Smooth muscle cell of the brain vasculature (primary cell): ENCODE measurements at regions not wholly inside any gene's neighbourhood (a gene's known extent, or its start where the extent isn't known, plus 50 kb on each side); places are given as distances from the start of the nearest gene placed in this dataset.

ENCODE experiments used
- DNase-seq: peaks from one replicate; pipeline ENCODE4 v3.0.0-alpha.2; 2012; ENCODE audit warnings: low read depth, low spot score

GRCh38 chr2:48138898-48139297, 175.6 kb upstream of the FOXN2 start:
- DNase-seq, result no peak

- no peak for DNase-seq
Measured at GRCh38 chr2:48140586-48140985, 173.9 kb upstream of the FOXN2 start.

- no peak for DNase-seq
Measured at GRCh38 chr2:48144777-48145176, 169.7 kb upstream of the FOXN2 start.

GRCh38 chr2:48145845-48146452, 168.5 kb upstream of the FOXN2 start:
- no peak for DNase-seq

GRCh38 chr2:48146552-48146951, 167.9 kb upstream of the FOXN2 start:
- no peak for DNase-seq

GRCh38 chr2:48147719-48148118, 166.8 kb upstream of the FOXN2 start:
- DNase-seq, result no peak

GRCh38 chr2:48148841-48149430, 165.5 kb upstream of the FOXN2 start:
- no peak for DNase-seq

GRCh38 chr2:48157150-48157549, 157.3 kb upstream of the FOXN2 start:
- DNase-seq, result no peak

GRCh38 chr2:48161628-48162027, 152.9 kb upstream of the FOXN2 start:
- DNase-seq, result no peak

GRCh38 chr2:48162742-48163141, 151.7 kb upstream of the FOXN2 start:
- DNase-seq, result no peak

- no peak for DNase-seq
Measured at GRCh38 chr2:48165070-48165753, 149.3 kb upstream of the FOXN2 start.

- DNase-seq, result no peak
Measured at GRCh38 chr2:48169141-48169592, 145.3 kb upstream of the FOXN2 start.

- DNase-seq, result no peak
Measured at GRCh38 chr2:48170281-48170680, 144.2 kb upstream of the FOXN2 start.

GRCh38 chr2:48173141-48173540, 141.3 kb upstream of the FOXN2 start:
- DNase-seq, result no peak

- no peak for DNase-seq
Measured at GRCh38 chr2:48174503-48174902, 140.0 kb upstream of the FOXN2 start.

GRCh38 chr2:48175254-48175653, 139.2 kb upstream of the FOXN2 start:
- no peak for DNase-seq

- DNase-seq, result no peak
Measured at GRCh38 chr2:48175656-48176055, 138.8 kb upstream of the FOXN2 start.

GRCh38 chr2:48176876-48177275, 137.6 kb upstream of the FOXN2 start:
- DNase-seq, result no peak

- no peak for DNase-seq
Measured at GRCh38 chr2:48178611-48179010, 135.9 kb upstream of the FOXN2 start.

- no peak for DNase-seq
Measured at GRCh38 chr2:48180557-48180956, 133.9 kb upstream of the FOXN2 start.

GRCh38 chr2:48183276-48183675, 131.2 kb upstream of the FOXN2 start:
- no peak for DNase-seq

GRCh38 chr2:48183991-48184390, 130.5 kb upstream of the FOXN2 start:
- DNase-seq, result no peak

GRCh38 chr2:48187503-48187902, 127.0 kb upstream of the FOXN2 start:
- DNase-seq, result no peak
